GM23338 (cell line): ENCODE measurements at regions not wholly inside any gene's neighbourhood (a gene's known extent, or its start where the extent isn't known, plus 50 kb on each side); places are given as distances from the start of the nearest gene placed in this dataset.

Experiments used
- ATAC-seq: fragments of 200-7000 bp; cut with Tn5 transposase; 3 replicates; pipeline ENCODE4 v1.9.1; 2020
- DNase-seq: peaks from one replicate; pipeline ENCODE4 v3.0.0-alpha.2; 2015; ENCODE audit warnings: low spot score
- H2AFZ ChIP-seq: fragments of 200-600 bp; sonication (generic); 2 replicates; pipeline ENCODE4 v1.8.0; 2016; ENCODE audit warnings: antibody characterized with exemption, mild to moderate bottlenecking, moderate library complexity
- H3F3A ChIP-seq: fragments of 200-600 bp; sonication (generic); replicated peaks from 2 replicates; pipeline ENCODE4 v1.8.0; 2017; ENCODE audit warnings: antibody characterized with exemption, mixed run types, low read depth
- H3K27ac ChIP-seq: fragments of 200-600 bp; sonication (generic); 2 replicates; pipeline ENCODE4 v1.6.1; 2016; ENCODE audit warnings: low read depth
- H3K27me3 ChIP-seq: fragments of 200-600 bp; sonication (generic); 2 replicates; pipeline ENCODE4 v1.8.0; 2016; ENCODE audit warnings: mild to moderate bottlenecking, mixed run types, moderate library complexity; ENCODE audit not compliant: insufficient read depth
- H3K36me3 ChIP-seq: fragments of 200-600 bp; sonication (generic); 2 replicates; pipeline ENCODE4 v1.8.0; 2016; ENCODE audit warnings: mild to moderate bottlenecking; ENCODE audit not compliant: insufficient read depth
- H3K4me1 ChIP-seq: fragments of 200-600 bp; sonication (generic); 2 replicates; pipeline ENCODE4 v1.8.0; 2016; ENCODE audit warnings: mild to moderate bottlenecking, moderate library complexity; ENCODE audit not compliant: insufficient read depth
- H3K4me2 ChIP-seq: fragments of 200-600 bp; sonication (generic); 2 replicates; pipeline ENCODE4 v1.7.1; 2017; ENCODE audit warnings: mixed run types
- H3K4me3 ChIP-seq: fragments of 200-600 bp; sonication (generic); 2 replicates; pipeline ENCODE4 v1.6.1; 2016; ENCODE audit warnings: mixed run types
- H3K79me2 ChIP-seq: fragments of 200-600 bp; sonication (generic); replicated peaks from 2 replicates; pipeline ENCODE4 v1.8.0; 2017; ENCODE audit warnings: mild to moderate bottlenecking; ENCODE audit not compliant: insufficient read depth
- H3K9me2 ChIP-seq: fragments of 200-600 bp; sonication (generic); 2 replicates; pipeline ENCODE4 v1.8.0; 2017; ENCODE audit not compliant: insufficient read depth
- H4K20me1 ChIP-seq: fragments of 200-600 bp; sonication (generic); replicated peaks from 2 replicates; pipeline ENCODE4 v1.8.0; 2017; ENCODE audit warnings: mild to moderate bottlenecking; ENCODE audit not compliant: insufficient read depth
- H3K27ac Mint-ChIP-seq: 2 replicates; pipeline ENCODE4 v1.8.0; 2020; ENCODE audit warnings: inconsistent platforms, mild to moderate bottlenecking, moderate library complexity, mixed read lengths
- H3K27me3 Mint-ChIP-seq: 3 replicates; pipeline ENCODE4 v1.8.0; 2022; ENCODE audit warnings: low read depth, mild to moderate bottlenecking, moderate library complexity, mixed read lengths, inconsistent platforms; ENCODE audit not compliant: insufficient read depth, poor library complexity
- H3K36me3 Mint-ChIP-seq: 3 replicates; pipeline ENCODE4 v1.8.0; 2021; ENCODE audit warnings: low read depth, mild to moderate bottlenecking, inconsistent platforms, moderate library complexity, mixed read lengths
- H3K4me1 Mint-ChIP-seq: 3 replicates; pipeline ENCODE4 v1.8.0; 2020; ENCODE audit warnings: mild to moderate bottlenecking, inconsistent platforms, mixed read lengths
- H3K4me3 Mint-ChIP-seq: 3 replicates; pipeline ENCODE4 v1.8.0; 2021; ENCODE audit warnings: moderate library complexity, mild to moderate bottlenecking, inconsistent platforms, mixed read lengths
- H3K9me3 Mint-ChIP-seq: 3 replicates; pipeline ENCODE4 v1.8.0; 2020; ENCODE audit warnings: moderate library complexity, mild to moderate bottlenecking, inconsistent platforms, mixed read lengths
- CREB1 ChIP-seq: fragments of 250-450 bp; sonication (Bioruptor Pico); IDR thresholded peaks from 2 replicates; pipeline ENCODE4 v1.5.0; 2020; ENCODE audit warnings: low read depth, mild to moderate bottlenecking, moderate library complexity
- EZH2 ChIP-seq: fragments of 200-600 bp; sonication (generic); IDR thresholded peaks from one replicate; pipeline ENCODE4 v1.8.0; 2017; ENCODE audit warnings: antibody characterized with exemption, mild to moderate bottlenecking, low read depth; ENCODE audit not compliant: unreplicated experiment
- EZH2phosphoT487 ChIP-seq: fragments of 200-600 bp; sonication (generic); IDR thresholded peaks from one replicate; pipeline ENCODE4 v1.8.1; 2018; ENCODE audit warnings: antibody characterized with exemption; ENCODE audit not compliant: unreplicated experiment
- NANOG ChIP-seq: IDR thresholded peaks from 2 replicates; pipeline ENCODE4 v1.6.1; 2016; ENCODE audit warnings: antibody characterized with exemption, borderline replicate concordance
- POLR2AphosphoS5 ChIP-seq: IDR thresholded peaks from 2 replicates; pipeline ENCODE4 v1.6.1; 2016; ENCODE audit warnings: antibody characterized with exemption, low read depth
- ZNF114 ChIP-seq: fragments of 250-450 bp; sonication (Bioruptor Pico); IDR thresholded peaks from 2 replicates; pipeline ENCODE4 v1.5.0; 2020; ENCODE audit warnings: mild to moderate bottlenecking, moderate library complexity
- ZNF331 ChIP-seq: fragments of 250-450 bp; sonication (Bioruptor Pico); IDR thresholded peaks from 2 replicates; pipeline ENCODE4 v1.5.0; 2020; ENCODE audit warnings: low read depth, mild to moderate bottlenecking, moderate library complexity
- TF ChIP-seq, protein P1 (sequence below), 2 experiments: fragments of 200-600 bp in 1 of 2; sonication (generic) in 1 of 2; conservative IDR thresholded peaks; 2 replicates each; pipeline versions ENCODE4 v1.5.1 to v1.6.1; 2016 to 2017; ENCODE audit warnings: antibody characterized with exemption in 2 of 2, low read depth in 2 of 2, mild to moderate bottlenecking in 2 of 2, moderate library complexity in 1 of 2
- TF ChIP-seq, protein P2 (sequence below): IDR thresholded peaks from one replicate; pipeline ENCODE4 v1.6.1; 2018; ENCODE audit warnings: antibody characterized with exemption; ENCODE audit not compliant: unreplicated experiment
- TF ChIP-seq, protein P3 (sequence below): IDR thresholded peaks from 2 replicates; pipeline ENCODE4 v1.6.1; 2016; ENCODE audit warnings: antibody characterized with exemption

DNA sequence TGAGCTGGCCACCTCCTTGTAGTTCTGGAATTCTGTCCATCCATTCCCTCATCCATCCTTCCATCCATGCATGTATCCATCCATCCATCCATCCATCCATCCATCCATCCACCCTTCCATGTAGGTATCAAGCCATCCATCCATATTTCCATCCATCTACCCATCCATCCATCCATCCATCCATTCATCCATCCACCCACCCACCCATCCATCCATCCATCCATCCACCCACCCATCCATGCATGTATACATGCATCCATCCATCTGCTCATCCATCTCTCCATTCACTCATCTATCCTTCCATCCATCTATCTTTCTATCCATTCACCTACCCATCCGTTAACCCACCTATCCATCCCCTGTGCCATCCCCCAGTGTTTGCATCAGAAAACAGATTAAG lies 153.6 kb upstream of the STX18 start:
- no peak overlapping the region for H2AFZ ChIP-seq
- H4K20me1 ChIP-seq, result no peaks in the 10 kb centered on the region; the same call in 1 of the 2 replicates
- H3K27ac ChIP-seq, result no peak overlapping the region
- Mint-ChIP-seq H3K4me1 (peaks cover 15% of the 10 kb centered on the region), H3K9me3 (no peaks in the 10 kb centered on the region), H3K27ac (no peak overlapping the region), H3K4me3 (no peak overlapping the region), H3K36me3 (peaks cover 4% of the 10 kb centered on the region; the same call in 1 of the 3 replicates), H3K27me3 (peaks cover 11% of the 10 kb centered on the region)
- H3K4me1 ChIP-seq, result peaks cover 9% of the 10 kb centered on the region; the same call in 1 of the 2 replicates
- H3K27me3 ChIP-seq, result no peaks in the 10 kb centered on the region
- ATAC-seq (no peak), DNase-seq (no peak)
- H3K4me3 ChIP-seq, result no peak overlapping the region
- H3F3A ChIP-seq, result no peaks in the 10 kb centered on the region
- H3K4me2 ChIP-seq, result no peak overlapping the region
- no peaks in the 10 kb centered on the region for H3K79me2 ChIP-seq
- TF ChIP-seq, protein P1, sequence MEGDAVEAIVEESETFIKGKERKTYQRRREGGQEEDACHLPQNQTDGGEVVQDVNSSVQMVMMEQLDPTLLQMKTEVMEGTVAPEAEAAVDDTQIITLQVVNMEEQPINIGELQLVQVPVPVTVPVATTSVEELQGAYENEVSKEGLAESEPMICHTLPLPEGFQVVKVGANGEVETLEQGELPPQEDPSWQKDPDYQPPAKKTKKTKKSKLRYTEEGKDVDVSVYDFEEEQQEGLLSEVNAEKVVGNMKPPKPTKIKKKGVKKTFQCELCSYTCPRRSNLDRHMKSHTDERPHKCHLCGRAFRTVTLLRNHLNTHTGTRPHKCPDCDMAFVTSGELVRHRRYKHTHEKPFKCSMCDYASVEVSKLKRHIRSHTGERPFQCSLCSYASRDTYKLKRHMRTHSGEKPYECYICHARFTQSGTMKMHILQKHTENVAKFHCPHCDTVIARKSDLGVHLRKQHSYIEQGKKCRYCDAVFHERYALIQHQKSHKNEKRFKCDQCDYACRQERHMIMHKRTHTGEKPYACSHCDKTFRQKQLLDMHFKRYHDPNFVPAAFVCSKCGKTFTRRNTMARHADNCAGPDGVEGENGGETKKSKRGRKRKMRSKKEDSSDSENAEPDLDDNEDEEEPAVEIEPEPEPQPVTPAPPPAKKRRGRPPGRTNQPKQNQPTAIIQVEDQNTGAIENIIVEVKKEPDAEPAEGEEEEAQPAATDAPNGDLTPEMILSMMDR (conservative IDR thresholded peaks at IDR 0.05; ENCODE audit: low read depth in 2 of 2), result no peak
- TF ChIP-seq, protein P2, sequence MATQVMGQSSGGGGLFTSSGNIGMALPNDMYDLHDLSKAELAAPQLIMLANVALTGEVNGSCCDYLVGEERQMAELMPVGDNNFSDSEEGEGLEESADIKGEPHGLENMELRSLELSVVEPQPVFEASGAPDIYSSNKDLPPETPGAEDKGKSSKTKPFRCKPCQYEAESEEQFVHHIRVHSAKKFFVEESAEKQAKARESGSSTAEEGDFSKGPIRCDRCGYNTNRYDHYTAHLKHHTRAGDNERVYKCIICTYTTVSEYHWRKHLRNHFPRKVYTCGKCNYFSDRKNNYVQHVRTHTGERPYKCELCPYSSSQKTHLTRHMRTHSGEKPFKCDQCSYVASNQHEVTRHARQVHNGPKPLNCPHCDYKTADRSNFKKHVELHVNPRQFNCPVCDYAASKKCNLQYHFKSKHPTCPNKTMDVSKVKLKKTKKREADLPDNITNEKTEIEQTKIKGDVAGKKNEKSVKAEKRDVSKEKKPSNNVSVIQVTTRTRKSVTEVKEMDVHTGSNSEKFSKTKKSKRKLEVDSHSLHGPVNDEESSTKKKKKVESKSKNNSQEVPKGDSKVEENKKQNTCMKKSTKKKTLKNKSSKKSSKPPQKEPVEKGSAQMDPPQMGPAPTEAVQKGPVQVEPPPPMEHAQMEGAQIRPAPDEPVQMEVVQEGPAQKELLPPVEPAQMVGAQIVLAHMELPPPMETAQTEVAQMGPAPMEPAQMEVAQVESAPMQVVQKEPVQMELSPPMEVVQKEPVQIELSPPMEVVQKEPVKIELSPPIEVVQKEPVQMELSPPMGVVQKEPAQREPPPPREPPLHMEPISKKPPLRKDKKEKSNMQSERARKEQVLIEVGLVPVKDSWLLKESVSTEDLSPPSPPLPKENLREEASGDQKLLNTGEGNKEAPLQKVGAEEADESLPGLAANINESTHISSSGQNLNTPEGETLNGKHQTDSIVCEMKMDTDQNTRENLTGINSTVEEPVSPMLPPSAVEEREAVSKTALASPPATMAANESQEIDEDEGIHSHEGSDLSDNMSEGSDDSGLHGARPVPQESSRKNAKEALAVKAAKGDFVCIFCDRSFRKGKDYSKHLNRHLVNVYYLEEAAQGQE, result no peak
- TF ChIP-seq EZH2 (no peak), CREB1 (CRISPR knock-in tag) (no peak), POLR2AphosphoS5 (no peak), ZNF114 (no peak), ZNF331 (no peak)
- TF ChIP-seq, protein P3, sequence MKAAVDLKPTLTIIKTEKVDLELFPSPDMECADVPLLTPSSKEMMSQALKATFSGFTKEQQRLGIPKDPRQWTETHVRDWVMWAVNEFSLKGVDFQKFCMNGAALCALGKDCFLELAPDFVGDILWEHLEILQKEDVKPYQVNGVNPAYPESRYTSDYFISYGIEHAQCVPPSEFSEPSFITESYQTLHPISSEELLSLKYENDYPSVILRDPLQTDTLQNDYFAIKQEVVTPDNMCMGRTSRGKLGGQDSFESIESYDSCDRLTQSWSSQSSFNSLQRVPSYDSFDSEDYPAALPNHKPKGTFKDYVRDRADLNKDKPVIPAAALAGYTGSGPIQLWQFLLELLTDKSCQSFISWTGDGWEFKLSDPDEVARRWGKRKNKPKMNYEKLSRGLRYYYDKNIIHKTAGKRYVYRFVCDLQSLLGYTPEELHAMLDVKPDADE, result no peak
- H3K36me3 ChIP-seq, result no peaks in the 10 kb centered on the region
- H3K9me2 ChIP-seq, result peaks cover 11% of the 10 kb centered on the region

DNA sequence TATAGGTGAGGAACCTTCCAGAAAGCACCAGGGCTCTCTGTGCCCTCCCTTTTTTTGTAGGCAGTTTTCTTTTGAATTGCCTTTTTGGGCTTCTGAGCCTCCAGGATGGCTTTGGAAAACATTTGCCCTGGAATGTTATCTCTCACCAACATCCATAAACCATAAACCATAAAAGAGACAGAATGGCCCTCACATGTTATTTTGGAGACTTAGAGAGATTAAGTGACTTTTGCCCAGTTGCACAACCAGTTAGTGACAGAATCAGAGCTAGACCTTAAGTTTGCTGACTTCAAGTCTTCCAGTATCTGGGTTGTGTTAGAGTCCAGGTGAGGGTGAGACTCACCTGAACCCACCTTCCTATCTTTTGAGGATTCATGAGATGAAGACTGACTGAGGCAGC lies 153.0 kb upstream of the STX18 start:
- no peak overlapping the region for H3K4me3 Mint-ChIP-seq
- DNase-seq (no peak), ATAC-seq (no peak)
- H3K4me1 ChIP-seq, result peaks cover 9% of the 10 kb centered on the region; the same call in 1 of the 2 replicates
- no peak overlapping the region for H3K4me2 ChIP-seq
- H3K9me3 Mint-ChIP-seq, result no peaks in the 10 kb centered on the region
- H3K36me3 Mint-ChIP-seq, result peaks cover 9% of the 10 kb centered on the region; the same call in 2 of the 3 replicates
- H3K9me2 ChIP-seq, result peaks cover 11% of the 10 kb centered on the region
- no peak overlapping the region for H3K27ac ChIP-seq
- H3K79me2 ChIP-seq, result no peaks in the 10 kb centered on the region
- H2AFZ ChIP-seq, result no peak overlapping the region
- peaks cover 15% of the 10 kb centered on the region for H3K4me1 Mint-ChIP-seq
- no peak overlapping the region for H3K27ac Mint-ChIP-seq
- H3F3A ChIP-seq, result no peaks in the 10 kb centered on the region
- H3K27me3 ChIP-seq, result no peaks in the 10 kb centered on the region
- H3K27me3 Mint-ChIP-seq, result peaks cover 12% of the 10 kb centered on the region
- H3K4me3 ChIP-seq, result no peak overlapping the region
- no peaks in the 10 kb centered on the region for H3K36me3 ChIP-seq
- no peaks in the 10 kb centered on the region; the same call in 1 of the 2 replicates for H4K20me1 ChIP-seq
- no peak for TF ChIP-seq EZH2phosphoT487
- TF ChIP-seq, protein P3, result no peak
- no peak for TF ChIP-seq NANOG
